HCT116 (cell line): ENCODE measurements at regions not wholly inside any gene's neighbourhood (a gene's known extent, or its start where the extent isn't known, plus 50 kb on each side); places are given as distances from the start of the nearest gene placed in this dataset.

ENCODE experiments used
- ATAC-seq: fragments of 200-7000 bp; cut with Tn5 transposase; 2 replicates; pipeline ENCODE4 v1.9.1; 2020; ENCODE audit warnings: mild to moderate bottlenecking, moderate library complexity
- BruUV-seq: library from RNA; stranded (reverse); fragments of 400-500 nt; replicated peaks from 2 replicates; lab custom pipeline; 2021; lab: Mats Ljungman, UMichigan
- CTCF ChIA-PET: fragments of 300-600 bp; sonication (Branson Sonifier 250); formaldehyde crosslinking; loops from one replicate; lab custom pipeline; 2021; ENCODE audit warnings: antibody characterized with exemption; lab: Charles Lee
- POLR2A ChIA-PET: fragments of 300-600, 350-600 bp; sonication (Branson Sonifier 250); formaldehyde crosslinking; loops from one replicate; lab custom pipeline; 2021; ENCODE audit warnings: antibody characterized with exemption; lab: Charles Lee
- RAD21 ChIA-PET, 2 experiments: fragments of 300-600 bp; sonication (Branson Sonifier 250); formaldehyde crosslinking; loops; one replicate each; lab custom pipeline; 2023; ENCODE audit warnings: low total read pairs in 2 of 2; ENCODE audit not compliant: uncharacterized antibody in 2 of 2, unreplicated experiment in 2 of 2, low non-redundant PET in 1 of 2; lab: Charles Lee
- DNase-seq: peaks from one replicate; pipeline ENCODE4 v3.0.0-alpha.2; 2010; ENCODE audit warnings: low read depth, low spot score
- H2AFZ ChIP-seq: fragments of 200-600 bp; shearing (Covaris generic), sonication (generic); 2 replicates; pipeline ENCODE4 v1.6.1; 2017; ENCODE audit warnings: low read depth, mixed run types, mixed read lengths, antibody characterized with exemption, low read length; ENCODE audit not compliant: poor library complexity, severe bottlenecking
- H3K27ac ChIP-seq: 2 replicates; pipeline ENCODE4 v1.5.1; 2012; ENCODE audit warnings: low read depth, low read length
- H3K27me3 ChIP-seq: fragments of 200-600 bp; sonication (generic); 2 replicates; pipeline ENCODE4 v1.6.1; 2016; ENCODE audit warnings: mixed run types, low read length, mixed read lengths; ENCODE audit not compliant: insufficient read depth
- H3K36me3 ChIP-seq, 2 experiments: fragments of 200-500 bp in 1 of 2; fragments of 200-600 bp in 1 of 2; sonication (Bioruptor generic) in 1 of 2; sonication (generic) in 1 of 2; 2 replicates each; pipeline versions ENCODE4 v1.5.1 to v1.6.1; 2014 to 2016; ENCODE audit warnings: low read length in 2 of 2, inconsistent platforms in 1 of 2, mixed read lengths in 1 of 2, mixed run types in 1 of 2; ENCODE audit not compliant: insufficient read depth in 2 of 2, control insufficient read depth in 1 of 2
- H3K4me1 ChIP-seq, 2 experiments: fragments of 200-600 bp in 1 of 2; sonication (generic) in 1 of 2; 2 replicates each; pipeline versions ENCODE4 v1.5.1 to v1.6.1; 2012 to 2017; ENCODE audit warnings: low read length in 2 of 2, inconsistent platforms in 1 of 2, mild to moderate bottlenecking in 1 of 2, mixed read lengths in 1 of 2, mixed run types in 1 of 2, moderate library complexity in 1 of 2; ENCODE audit not compliant: insufficient read depth in 2 of 2, control insufficient read depth in 1 of 2
- H3K4me2 ChIP-seq: fragments of 200-600 bp; sonication (generic); 2 replicates; pipeline ENCODE4 v1.6.1; 2017; ENCODE audit warnings: mixed run types, low read length, mixed read lengths
- H3K4me3 ChIP-seq, 2 experiments: fragments of 200-600 bp in 1 of 2; sonication (generic) in 1 of 2; replicated peaks in 1 of 2; 2 replicates each; pipeline ENCODE4 v1.5.1; 2011 to 2016; ENCODE audit warnings: low read length in 2 of 2, control low read depth in 1 of 2, low read depth in 1 of 2, mild to moderate bottlenecking in 1 of 2, mixed read lengths in 1 of 2, mixed run types in 1 of 2
- H3K79me2 ChIP-seq: fragments of 200-600 bp; sonication (generic); 2 replicates; pipeline ENCODE4 v1.6.1; 2017; ENCODE audit warnings: mild to moderate bottlenecking, mixed run types, low read length, moderate library complexity, mixed read lengths; ENCODE audit not compliant: insufficient read depth
- H3K9ac ChIP-seq: fragments of 200-600 bp; sonication (generic); 2 replicates; pipeline ENCODE4 v1.6.1; 2016; ENCODE audit warnings: low read length, mixed read lengths
- H3K9me2 ChIP-seq: fragments of 200-600 bp; sonication (generic), shearing (Covaris generic); 2 replicates; pipeline ENCODE4 v1.6.1; 2017; ENCODE audit warnings: mixed run types, mild to moderate bottlenecking, moderate library complexity; ENCODE audit not compliant: insufficient read depth
- H3K9me3 ChIP-seq, 2 experiments: fragments of 200-500 bp in 1 of 2; fragments of 200-600 bp in 1 of 2; sonication (Bioruptor generic) in 1 of 2; sonication (generic) in 1 of 2; 2 replicates each; pipeline ENCODE4 v1.6.1; 2014 to 2017; ENCODE audit warnings: low read length in 2 of 2, mixed read lengths in 2 of 2, inconsistent platforms in 1 of 2, low read depth in 1 of 2, mild to moderate bottlenecking in 1 of 2, mixed run types in 1 of 2, moderate library complexity in 1 of 2; ENCODE audit not compliant: control insufficient read depth in 1 of 2, insufficient read depth in 1 of 2
- H4K20me1 ChIP-seq: fragments of 200-600 bp; sonication (generic), shearing (Covaris generic); 2 replicates; pipeline ENCODE4 v1.6.1; 2017; ENCODE audit warnings: mixed run types, mild to moderate bottlenecking, moderate library complexity; ENCODE audit not compliant: insufficient read depth
- CBX3 ChIP-seq: IDR thresholded peaks from 2 replicates; pipeline ENCODE4 v1.6.1; 2012; ENCODE audit warnings: low read depth
- CEBPB ChIP-seq: IDR thresholded peaks from 2 replicates; pipeline ENCODE4 v1.6.1; 2012; ENCODE audit warnings: low read depth
- EGR1 ChIP-seq: IDR thresholded peaks from 2 replicates; pipeline ENCODE4 v1.6.1; 2012; ENCODE audit warnings: low read depth
- ELF1 ChIP-seq: IDR thresholded peaks from 2 replicates; pipeline ENCODE4 v1.6.1; 2012; ENCODE audit warnings: low read depth, borderline replicate concordance
- EZH2phosphoT487 ChIP-seq: fragments of 200-600 bp; IDR thresholded peaks from 2 replicates; pipeline ENCODE4 v1.6.1; 2018; ENCODE audit warnings: antibody characterized with exemption, borderline replicate concordance
- MAX ChIP-seq: IDR thresholded peaks from 2 replicates; pipeline ENCODE4 v1.6.1; 2012
- POLR2AphosphoS5 ChIP-seq: IDR thresholded peaks from 2 replicates; pipeline ENCODE4 v1.6.1; 2011; ENCODE audit warnings: mild to moderate bottlenecking, low read depth, low read length, moderate library complexity
- RAD21 ChIP-seq: IDR thresholded peaks from 2 replicates; pipeline ENCODE4 v1.6.1; 2012; ENCODE audit warnings: low read depth, mild to moderate bottlenecking
- REST ChIP-seq: IDR thresholded peaks from 2 replicates; pipeline ENCODE4 v1.6.1; 2012; ENCODE audit warnings: low read depth
- SIN3A ChIP-seq: IDR thresholded peaks from 2 replicates; pipeline ENCODE4 v1.6.1; 2012; ENCODE audit warnings: low read depth
- SRF ChIP-seq: IDR thresholded peaks from 2 replicates; pipeline ENCODE4 v1.6.1; 2012; ENCODE audit warnings: low read depth
- TCF7L2 ChIP-seq: IDR thresholded peaks from 2 replicates; pipeline ENCODE4 v1.7.0; 2011; ENCODE audit warnings: borderline replicate concordance, inconsistent platforms; ENCODE audit not compliant: insufficient read depth, insufficient read length; ENCODE audit errors: extremely low read depth
- YY1 ChIP-seq: IDR thresholded peaks from 2 replicates; pipeline ENCODE4 v1.6.1; 2011; ENCODE audit warnings: low read length, low read depth, moderate library complexity, mild to moderate bottlenecking; ENCODE audit not compliant: insufficient replicate concordance; ENCODE audit errors: extremely low read depth
- ZFX ChIP-seq: fragments of 450-650 bp; IDR thresholded peaks from 2 replicates; pipeline ENCODE4 v1.6.1; 2017
- intact Hi-C: fragments of 100-400 bp; cut with micrococcal nuclease; formaldehyde crosslinking; loops from 2 replicates; pipeline ENCODE4 v1.10.0; 2022
- TF ChIP-seq, protein P1 (sequence below), 3 experiments: fragments of 200-600 bp in 1 of 3; sonication (generic) in 1 of 3; IDR thresholded peaks in 2 of 3; conservative IDR thresholded peaks in 1 of 3; 2 replicates each; pipeline ENCODE4 v1.5.1; 2012 to 2017; ENCODE audit warnings: low read depth in 2 of 3, low read length in 2 of 3, antibody characterized with exemption in 1 of 3, borderline replicate concordance in 1 of 3, control low read depth in 1 of 3, mild to moderate bottlenecking in 1 of 3, mixed read lengths in 1 of 3, mixed run types in 1 of 3, moderate library complexity in 1 of 3; ENCODE audit not compliant: insufficient read depth in 1 of 3
- TF ChIP-seq, protein P2 (sequence below): IDR thresholded peaks from 2 replicates; pipeline ENCODE4 v1.6.1; 2012

GRCh38 chr3:71974786-71975185, 189.8 kb upstream of the PROK2 start (continued):
- TF ChIP-seq CEBPB (no peak), REST (no peak), ZFX (no peak)

DNA sequence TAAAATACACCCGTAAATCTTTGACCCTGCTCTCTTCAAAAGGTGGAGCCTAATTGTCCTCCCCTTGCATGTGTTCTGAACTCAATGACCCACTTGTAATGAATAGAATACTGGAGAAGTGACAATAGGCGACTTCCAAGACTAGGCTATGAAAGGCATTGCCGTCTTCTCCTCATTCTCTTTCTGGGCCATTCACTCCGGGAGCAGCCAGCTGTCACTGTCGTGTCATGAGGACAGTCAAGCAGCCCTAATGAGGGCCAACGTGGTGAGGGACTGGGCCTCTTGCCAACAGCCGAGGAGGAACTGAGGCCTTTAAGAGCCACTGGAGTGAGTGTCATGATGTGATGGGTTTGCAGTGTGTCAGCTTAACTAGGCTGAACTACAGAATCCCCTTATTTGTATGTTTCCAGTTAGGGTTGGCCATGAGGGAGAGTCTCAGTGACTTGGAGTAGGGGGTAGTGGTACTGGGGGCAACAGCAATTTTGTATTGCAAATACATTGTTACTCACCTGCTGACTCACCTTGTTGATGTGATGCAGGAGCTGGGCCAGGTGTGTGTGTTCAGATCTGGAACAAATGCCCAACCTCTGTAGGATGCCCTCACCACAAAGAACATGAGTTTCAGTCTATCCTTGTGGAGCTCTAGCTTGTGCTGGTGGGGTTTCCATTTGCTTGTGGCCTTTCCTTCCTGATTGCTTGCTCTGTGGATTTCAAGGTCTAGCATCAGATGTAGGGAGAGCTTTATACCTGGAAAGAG, 188.5 kb upstream of the PROK2 start:
- H4K20me1 ChIP-seq: no peaks in the 10 kb centered on the region
- H3K27me3 ChIP-seq: peaks cover 26% of the 10 kb centered on the region
- H3K4me1 ChIP-seq: no peaks in the 10 kb centered on the region
- RAD21 ChIA-PET: no interaction called here
- CTCF ChIA-PET: no interaction called here
- no peak overlapping the region for H3K4me3 ChIP-seq
- H3K36me3 ChIP-seq: no peaks in the 10 kb centered on the region
- H3K27ac ChIP-seq: no peak overlapping the region
- ATAC-seq: no peak
- H3K9me2 ChIP-seq: no peaks in the 10 kb centered on the region
- no TSS peak for BruUV-seq
- H3K9ac ChIP-seq: no peak overlapping the region
- POLR2A ChIA-PET: no interaction called here
- no peaks in the 10 kb centered on the region for H3K79me2 ChIP-seq
- H3K4me2 ChIP-seq: no peak overlapping the region
- TF ChIP-seq, protein P1, sequence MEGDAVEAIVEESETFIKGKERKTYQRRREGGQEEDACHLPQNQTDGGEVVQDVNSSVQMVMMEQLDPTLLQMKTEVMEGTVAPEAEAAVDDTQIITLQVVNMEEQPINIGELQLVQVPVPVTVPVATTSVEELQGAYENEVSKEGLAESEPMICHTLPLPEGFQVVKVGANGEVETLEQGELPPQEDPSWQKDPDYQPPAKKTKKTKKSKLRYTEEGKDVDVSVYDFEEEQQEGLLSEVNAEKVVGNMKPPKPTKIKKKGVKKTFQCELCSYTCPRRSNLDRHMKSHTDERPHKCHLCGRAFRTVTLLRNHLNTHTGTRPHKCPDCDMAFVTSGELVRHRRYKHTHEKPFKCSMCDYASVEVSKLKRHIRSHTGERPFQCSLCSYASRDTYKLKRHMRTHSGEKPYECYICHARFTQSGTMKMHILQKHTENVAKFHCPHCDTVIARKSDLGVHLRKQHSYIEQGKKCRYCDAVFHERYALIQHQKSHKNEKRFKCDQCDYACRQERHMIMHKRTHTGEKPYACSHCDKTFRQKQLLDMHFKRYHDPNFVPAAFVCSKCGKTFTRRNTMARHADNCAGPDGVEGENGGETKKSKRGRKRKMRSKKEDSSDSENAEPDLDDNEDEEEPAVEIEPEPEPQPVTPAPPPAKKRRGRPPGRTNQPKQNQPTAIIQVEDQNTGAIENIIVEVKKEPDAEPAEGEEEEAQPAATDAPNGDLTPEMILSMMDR (IDR thresholded peaks at IDR 0.05 in 2 of 3, conservative IDR thresholded peaks at IDR 0.05 in 1 of 3; ENCODE audit: borderline replicate concordance in 1 of 3, insufficient read depth in 1 of 3, low read depth in 2 of 3, low read length in 2 of 3): no peak
- no peak for TF ChIP-seq POLR2AphosphoS5
- TF ChIP-seq SRF: no peak
- TF ChIP-seq ZFX: no peak
- TF ChIP-seq MAX: no peak
- TF ChIP-seq EGR1: no peak
- TF ChIP-seq CBX3: no peak
- no peak for TF ChIP-seq ELF1
- TF ChIP-seq, protein P2, sequence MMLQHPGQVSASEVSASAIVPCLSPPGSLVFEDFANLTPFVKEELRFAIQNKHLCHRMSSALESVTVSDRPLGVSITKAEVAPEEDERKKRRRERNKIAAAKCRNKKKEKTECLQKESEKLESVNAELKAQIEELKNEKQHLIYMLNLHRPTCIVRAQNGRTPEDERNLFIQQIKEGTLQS: no peak
- TF ChIP-seq EZH2phosphoT487: no peak
- no peak for TF ChIP-seq YY1
- no peak for TF ChIP-seq RAD21
- TF ChIP-seq TCF7L2: no peak
- no peak for TF ChIP-seq SIN3A
- TF ChIP-seq, all 23 proteins: peak for 0
- Histone ChIP-seq H2AFZ (no peak overlapping the region), H3K9me3 (no peaks in the 10 kb centered on the region)
- no peak for DNase-seq
- intact Hi-C loops: no loop called here
